ENCODE measurements at regions not wholly inside any gene's neighbourhood (a gene's known extent, or its start where the extent isn't known, plus 50 kb on each side); places are given as distances from the start of the nearest gene placed in this dataset.
A peak's percentile ranks its signal among the peaks of the same experiment; 100 is the strongest.

DNA sequence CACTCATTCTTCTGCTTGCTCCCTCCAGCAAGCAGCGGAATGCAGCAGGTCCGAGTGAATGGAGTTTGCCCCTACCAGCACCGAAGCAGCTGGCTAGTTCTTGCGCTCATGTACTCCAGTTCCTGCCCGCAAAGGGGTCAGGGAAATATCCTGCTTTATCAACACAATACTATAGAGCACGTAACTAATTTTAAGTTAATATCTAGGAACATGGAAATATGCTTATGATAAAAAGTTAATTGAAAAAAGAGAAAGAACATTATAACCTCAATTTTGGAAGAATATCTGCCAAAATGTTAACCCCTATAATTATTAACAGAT is 195.6 kb downstream of the SNCA start:
- Mint-ChIP-seq H3K27me3 (ENCODE audit: insufficient read depth, unreplicated experiment) (no peaks in the 10 kb centered on the region), H3K4me1 (ENCODE audit: insufficient read depth, unreplicated experiment) (no peaks in the 10 kb centered on the region), H3K4me3 (ENCODE audit: unreplicated experiment) (no peak overlapping the region), H3K27ac (ENCODE audit: low read depth, unreplicated experiment) (no peak overlapping the region), H3K9me3 (ENCODE audit: unreplicated experiment) (no peaks in the 10 kb centered on the region), H3K36me3 (ENCODE audit: insufficient read depth, unreplicated experiment) (no peaks in the 10 kb centered on the region)
- ChIA-PET CTCF (interaction anchor here (1.0 to 1.1 kb wide), 3 partner anchors 16 to 159 kb away, joined by 3 to 4 read pairs (median 4); no protein-coding TSS in a partner anchor), POLR2A (no interaction called here)
- TF ChIP-seq, protein P1, sequence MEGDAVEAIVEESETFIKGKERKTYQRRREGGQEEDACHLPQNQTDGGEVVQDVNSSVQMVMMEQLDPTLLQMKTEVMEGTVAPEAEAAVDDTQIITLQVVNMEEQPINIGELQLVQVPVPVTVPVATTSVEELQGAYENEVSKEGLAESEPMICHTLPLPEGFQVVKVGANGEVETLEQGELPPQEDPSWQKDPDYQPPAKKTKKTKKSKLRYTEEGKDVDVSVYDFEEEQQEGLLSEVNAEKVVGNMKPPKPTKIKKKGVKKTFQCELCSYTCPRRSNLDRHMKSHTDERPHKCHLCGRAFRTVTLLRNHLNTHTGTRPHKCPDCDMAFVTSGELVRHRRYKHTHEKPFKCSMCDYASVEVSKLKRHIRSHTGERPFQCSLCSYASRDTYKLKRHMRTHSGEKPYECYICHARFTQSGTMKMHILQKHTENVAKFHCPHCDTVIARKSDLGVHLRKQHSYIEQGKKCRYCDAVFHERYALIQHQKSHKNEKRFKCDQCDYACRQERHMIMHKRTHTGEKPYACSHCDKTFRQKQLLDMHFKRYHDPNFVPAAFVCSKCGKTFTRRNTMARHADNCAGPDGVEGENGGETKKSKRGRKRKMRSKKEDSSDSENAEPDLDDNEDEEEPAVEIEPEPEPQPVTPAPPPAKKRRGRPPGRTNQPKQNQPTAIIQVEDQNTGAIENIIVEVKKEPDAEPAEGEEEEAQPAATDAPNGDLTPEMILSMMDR (IDR thresholded peaks at IDR 0.05; ENCODE audit: unreplicated experiment): no peak
- intact Hi-C loops (cut with micrococcal nuclease): no loop called here
- DNase-seq (ENCODE audit: unreplicated experiment): no peak
- BruUV-seq (replicated peaks): no TSS peak

GRCh38 chr4:89640620-89641366 is 196.2 kb downstream of the SNCA start:
- TF ChIP-seq, protein P1 (IDR thresholded peaks at IDR 0.05; ENCODE audit: unreplicated experiment): no peak
- CTCF ChIA-PET: interaction anchor here (0.6 to 1.1 kb wide), 4 partner anchors 17 to 234 kb away, joined by 3 to 5 read pairs (median 4); no protein-coding TSS in a partner anchor
- DNase-seq (ENCODE audit: unreplicated experiment): peak; percentile 8
- POLR2A ChIA-PET: no interaction called here
- Mint-ChIP-seq H3K27ac (ENCODE audit: low read depth, unreplicated experiment) (no peak overlapping the region), H3K9me3 (ENCODE audit: unreplicated experiment) (no peaks in the 10 kb centered on the region), H3K4me3 (ENCODE audit: unreplicated experiment) (no peak overlapping the region), H3K4me1 (ENCODE audit: insufficient read depth, unreplicated experiment) (no peaks in the 10 kb centered on the region), H3K36me3 (ENCODE audit: insufficient read depth, unreplicated experiment) (no peaks in the 10 kb centered on the region), H3K27me3 (ENCODE audit: insufficient read depth, unreplicated experiment) (no peaks in the 10 kb centered on the region)
- no TSS peak for BruUV-seq (replicated peaks)
- intact Hi-C loops (cut with micrococcal nuclease): no loop called here

DNA sequence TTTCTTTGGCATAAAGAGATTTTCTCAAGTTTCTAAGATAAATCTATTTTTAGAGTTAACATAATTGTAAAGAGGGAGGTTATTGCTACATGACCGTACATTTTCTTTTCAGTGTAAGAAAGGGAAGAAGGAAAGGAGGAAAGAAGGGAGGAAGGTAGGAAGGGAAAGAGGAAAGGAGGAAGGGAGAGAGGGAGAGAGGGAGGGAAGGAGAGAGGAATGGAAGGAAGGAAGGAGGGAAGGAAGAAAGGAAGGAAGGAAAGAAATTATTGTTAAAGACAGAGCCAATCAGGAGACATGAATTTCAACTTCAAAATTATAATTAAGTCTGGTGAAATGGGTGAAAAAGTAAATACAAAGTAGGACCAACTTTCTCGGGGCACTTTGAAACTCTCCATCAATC is 197.6 kb downstream of the SNCA start:
- Mint-ChIP-seq H3K9me3 (ENCODE audit: unreplicated experiment) (no peaks in the 10 kb centered on the region), H3K36me3 (ENCODE audit: insufficient read depth, unreplicated experiment) (no peaks in the 10 kb centered on the region), H3K27me3 (ENCODE audit: insufficient read depth, unreplicated experiment) (no peaks in the 10 kb centered on the region), H3K27ac (ENCODE audit: low read depth, unreplicated experiment) (no peak overlapping the region), H3K4me1 (ENCODE audit: insufficient read depth, unreplicated experiment) (no peaks in the 10 kb centered on the region), H3K4me3 (ENCODE audit: unreplicated experiment) (no peak overlapping the region)
- ChIA-PET POLR2A (interaction anchor here (0.6 to 0.7 kb wide), 2 partner anchors 225 to 294 kb away, joined by 3 read pairs; no protein-coding TSS in a partner anchor), CTCF (no interaction called here)
- intact Hi-C loops (cut with micrococcal nuclease): no loop called here
- DNase-seq (ENCODE audit: unreplicated experiment): no peak
- TF ChIP-seq, protein P1 (IDR thresholded peaks at IDR 0.05; ENCODE audit: unreplicated experiment): no peak
- no TSS peak for BruUV-seq (replicated peaks)

GRCh38 chr4:89625599-89626293 is 211.2 kb downstream of the SNCA start:
- TF ChIP-seq, protein P1 (IDR thresholded peaks at IDR 0.05; ENCODE audit: unreplicated experiment): no peak
- no TSS peak for BruUV-seq (replicated peaks)
- intact Hi-C loops (cut with micrococcal nuclease): no loop called here
- Mint-ChIP-seq H3K9me3 (ENCODE audit: unreplicated experiment) (no peaks in the 10 kb centered on the region), H3K4me1 (ENCODE audit: insufficient read depth, unreplicated experiment) (no peaks in the 10 kb centered on the region), H3K27me3 (ENCODE audit: insufficient read depth, unreplicated experiment) (no peaks in the 10 kb centered on the region), H3K36me3 (ENCODE audit: insufficient read depth, unreplicated experiment) (no peaks in the 10 kb centered on the region), H3K4me3 (ENCODE audit: unreplicated experiment) (no peak overlapping the region), H3K27ac (ENCODE audit: low read depth, unreplicated experiment) (no peak overlapping the region)
- DNase-seq (ENCODE audit: unreplicated experiment): no peak
- CTCF ChIA-PET: interaction anchor here (0.8 kb wide), 1 partner anchor 29 kb away, joined by 3 read pairs; no protein-coding TSS in a partner anchor
- POLR2A ChIA-PET: interaction anchor here (1.1 kb wide), 1 partner anchor 154 kb away, joined by 5 read pairs; no protein-coding TSS in a partner anchor

Data from MCF 10A (cell line).